ACC112 (cell line): ENCODE measurements at regions not wholly inside any gene's neighbourhood (a gene's known extent, or its start where the extent isn't known, plus 50 kb on each side); places are given as distances from the start of the nearest gene placed in this dataset.

Experiments used
- H2AFZ ChIP-seq: fragments of 200-600 bp; sonication (generic); one replicate; pipeline ENCODE4 v1.6.0; 2017; ENCODE audit warnings: antibody characterized with exemption, low read length; ENCODE audit not compliant: unreplicated experiment
- H3K27ac ChIP-seq: fragments of 200-600 bp; sonication (generic); 2 replicates; pipeline ENCODE4 v1.5.1; 2014; ENCODE audit warnings: low read depth, mild to moderate bottlenecking, antibody characterized with exemption, low read length, moderate library complexity
- H3K27me3 ChIP-seq: fragments of 200-600 bp; sonication (generic); 2 replicates; pipeline ENCODE4 v1.6.1; 2014; ENCODE audit warnings: mild to moderate bottlenecking, antibody characterized with exemption, low read length, moderate library complexity, mixed read lengths; ENCODE audit not compliant: insufficient read depth
- H3K36me3 ChIP-seq: fragments of 200-600 bp; sonication (generic); 2 replicates; pipeline ENCODE4 v1.6.1; 2016; ENCODE audit warnings: mild to moderate bottlenecking, antibody characterized with exemption, low read length, moderate library complexity, mixed read lengths; ENCODE audit not compliant: insufficient read depth
- H3K4me1 ChIP-seq: fragments of 200-600 bp; sonication (generic); one replicate; pipeline ENCODE4 v1.6.1; 2016; ENCODE audit warnings: low read length, mixed read lengths; ENCODE audit not compliant: insufficient read depth, unreplicated experiment, control insufficient read depth
- H3K4me3 ChIP-seq: fragments of 200-600 bp; sonication (generic); 2 replicates; pipeline ENCODE4 v1.5.1; 2014; ENCODE audit warnings: mild to moderate bottlenecking, low read depth, low read length
- H3K79me2 ChIP-seq: fragments of 200-600 bp; sonication (generic); one replicate; pipeline ENCODE4 v1.6.0; 2016; ENCODE audit warnings: low read length; ENCODE audit not compliant: control insufficient read depth, unreplicated experiment, insufficient read depth

DNA sequence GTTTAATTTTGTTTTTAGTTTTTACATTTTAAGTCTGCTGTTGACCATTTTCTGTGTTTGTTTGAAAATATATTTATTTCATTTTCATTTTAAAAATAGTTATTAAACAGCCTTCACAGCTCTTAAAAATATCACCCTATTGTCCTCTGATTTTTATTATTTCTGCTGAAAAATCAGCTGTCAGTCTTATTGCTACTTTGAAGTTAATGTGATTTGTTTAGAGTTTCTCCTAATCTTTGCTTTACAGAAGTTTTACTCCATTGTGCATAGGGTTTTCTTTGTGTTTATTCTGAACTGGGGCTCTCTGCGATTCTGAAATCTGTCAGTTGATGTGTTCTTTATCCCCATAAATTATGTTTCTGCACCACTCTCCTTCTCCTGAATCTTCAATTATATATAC lies 486.3 kb downstream of the SOX5 start:
- Histone ChIP-seq H3K27me3 (no peaks in the 10 kb centered on the region), H3K36me3 (no peaks in the 10 kb centered on the region), H3K4me1 (no peaks in the 10 kb centered on the region), H3K4me3 (no peak overlapping the region), H2AFZ (no peak overlapping the region), H3K79me2 (no peaks in the 10 kb centered on the region), H3K27ac (no peak overlapping the region)

DNA sequence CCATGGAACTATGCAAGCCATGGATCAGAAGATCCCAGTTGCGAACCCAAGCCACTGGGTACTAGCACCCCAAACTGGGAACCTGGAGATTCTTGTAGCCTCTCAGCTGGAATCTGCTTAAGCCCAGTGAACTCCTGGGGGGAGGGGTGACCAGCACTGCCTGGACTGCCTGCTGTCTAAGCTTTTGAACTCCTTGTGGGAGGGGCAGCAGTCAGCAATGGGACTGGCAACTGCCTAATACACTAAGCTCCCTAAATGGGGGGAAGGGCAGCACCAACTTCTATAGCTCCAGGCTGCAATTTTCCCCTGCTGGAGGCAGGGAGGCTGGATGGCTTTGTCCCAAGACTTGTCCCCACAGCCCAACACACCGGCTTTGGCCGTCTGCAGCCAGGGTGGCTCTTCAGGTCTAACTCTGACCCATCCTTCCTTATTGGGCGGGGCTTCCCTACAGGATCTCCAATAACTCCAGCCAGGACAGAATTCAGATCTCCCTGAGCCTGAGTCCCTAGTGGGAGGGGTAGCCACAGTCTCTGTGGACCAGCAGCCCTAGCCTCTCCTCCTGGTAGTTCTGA lies 485.1 kb downstream of the SOX5 start:
- Histone ChIP-seq H2AFZ (no peak overlapping the region), H3K27ac (no peak overlapping the region), H3K4me3 (no peak overlapping the region), H3K4me1 (no peaks in the 10 kb centered on the region), H3K27me3 (no peaks in the 10 kb centered on the region), H3K36me3 (no peaks in the 10 kb centered on the region), H3K79me2 (no peaks in the 10 kb centered on the region)

DNA sequence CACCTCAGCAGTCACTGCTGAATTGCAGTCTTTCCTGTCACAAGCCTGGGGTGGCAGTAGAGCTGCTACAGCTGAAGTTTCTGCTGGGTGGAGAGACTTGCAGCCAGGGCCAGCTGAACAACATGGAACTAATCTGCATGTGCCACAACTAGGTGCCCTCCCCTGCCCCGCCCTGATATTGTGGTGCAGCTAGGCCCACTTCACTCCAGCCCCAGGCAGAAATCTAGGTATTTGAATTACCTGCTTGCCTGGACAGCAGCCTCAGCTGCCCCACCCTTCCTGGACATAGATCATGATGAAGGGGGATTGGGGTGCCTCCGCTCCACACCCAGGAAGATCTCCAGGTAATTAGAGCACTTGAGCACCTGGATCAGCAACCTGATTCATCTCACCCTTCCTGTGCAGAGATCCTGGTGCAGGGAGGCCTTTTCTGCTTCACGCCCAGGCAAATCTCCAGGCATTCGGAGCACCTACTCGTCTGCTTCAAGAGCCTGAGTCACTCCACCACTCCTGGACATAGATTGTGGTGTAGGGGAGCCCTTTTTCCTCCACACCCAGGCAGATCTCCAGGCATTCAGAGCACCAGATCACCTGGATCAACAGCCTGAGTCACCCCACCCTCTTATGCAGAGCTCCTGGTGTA lies 477.0 kb downstream of the SOX5 start:
- Histone ChIP-seq H3K27me3 (no peaks in the 10 kb centered on the region), H2AFZ (no peak overlapping the region), H3K4me1 (no peaks in the 10 kb centered on the region), H3K79me2 (no peaks in the 10 kb centered on the region), H3K36me3 (no peaks in the 10 kb centered on the region), H3K4me3 (no peak overlapping the region), H3K27ac (no peak overlapping the region)

DNA sequence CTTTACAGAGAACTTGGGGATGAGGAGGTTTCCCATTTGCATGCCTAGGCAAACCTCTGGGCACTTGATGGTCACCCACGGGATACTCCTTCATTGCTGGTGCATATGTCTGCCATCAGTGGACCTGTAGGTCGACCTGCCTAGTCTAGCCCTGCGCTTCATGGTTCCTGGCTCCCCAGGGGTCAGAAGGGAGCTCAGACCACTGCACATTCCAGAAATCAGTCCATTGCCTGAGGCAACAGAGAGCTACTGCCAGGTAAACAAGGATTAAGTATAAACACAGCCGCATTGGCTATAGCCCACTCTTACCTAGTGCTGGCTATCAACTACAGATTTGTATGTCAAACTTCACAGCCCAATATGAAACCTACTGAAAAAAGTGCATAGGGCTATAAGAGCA lies 476.4 kb downstream of the SOX5 start:
- H3K36me3 ChIP-seq = no peaks in the 10 kb centered on the region
- no peak overlapping the region for H3K4me3 ChIP-seq
- no peaks in the 10 kb centered on the region for H3K27me3 ChIP-seq
- H3K27ac ChIP-seq = no peak overlapping the region
- no peaks in the 10 kb centered on the region for H3K4me1 ChIP-seq
- H2AFZ ChIP-seq = no peak overlapping the region
- no peaks in the 10 kb centered on the region for H3K79me2 ChIP-seq

DNA sequence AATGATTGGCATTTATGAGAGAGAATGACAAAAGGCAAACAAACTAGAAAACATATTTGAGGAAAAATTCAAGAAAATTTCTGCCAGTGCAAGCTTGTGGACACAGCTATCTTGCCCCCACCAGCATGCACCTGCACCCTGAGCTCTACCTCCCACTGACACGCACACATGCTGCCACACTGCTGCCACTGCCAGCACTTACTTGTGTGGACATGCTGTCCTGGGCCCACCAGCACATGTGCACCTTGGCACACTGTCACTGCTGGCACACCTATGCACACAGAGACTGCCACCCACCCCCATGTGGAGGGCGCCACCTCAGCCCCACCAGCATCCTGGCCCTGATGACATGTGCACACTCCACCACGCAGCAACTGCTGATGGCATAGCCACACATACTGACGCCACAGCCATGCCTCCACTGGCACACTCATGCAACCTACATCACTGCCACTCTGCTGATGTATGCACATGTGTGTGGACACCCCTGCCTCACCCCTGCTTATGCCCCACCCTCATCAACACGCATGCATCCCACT lies 475.0 kb downstream of the SOX5 start:
- H3K27ac ChIP-seq = no peak overlapping the region

More for the DNA sequence above, 475.0 kb downstream of the SOX5 start:
- no peak overlapping the region for H3K4me3 ChIP-seq
- no peaks in the 10 kb centered on the region for H3K79me2 ChIP-seq
- no peaks in the 10 kb centered on the region for H3K27me3 ChIP-seq
- no peaks in the 10 kb centered on the region for H3K36me3 ChIP-seq
- no peaks in the 10 kb centered on the region for H3K4me1 ChIP-seq
- H2AFZ ChIP-seq = no peak overlapping the region
